ENCODE measurements at regions not wholly inside any gene's neighbourhood (a gene's known extent, or its start where the extent isn't known, plus 50 kb on each side); places are given as distances from the start of the nearest gene placed in this dataset.

DNA sequence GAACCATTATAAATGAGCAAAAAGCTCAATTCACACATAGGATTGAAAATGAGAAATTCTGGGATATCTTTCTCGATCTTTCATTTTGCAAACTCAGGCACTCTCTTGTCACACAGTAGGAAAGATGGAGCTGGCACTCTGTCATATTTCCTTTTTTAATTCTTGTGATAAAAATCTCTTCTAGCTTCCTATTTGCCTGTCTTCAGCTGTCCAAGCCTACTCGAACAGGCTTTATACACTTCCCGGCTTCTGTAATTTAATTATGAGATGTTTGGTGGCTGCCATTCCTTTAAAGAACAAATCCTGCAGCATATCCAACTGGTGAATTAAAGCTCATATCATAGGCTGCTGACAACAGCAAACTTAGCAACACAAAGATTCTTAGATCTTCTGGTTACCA, 1484.3 kb upstream of the PIK3C3 start:
- no peaks in the 10 kb centered on the region for H3K9me3 ChIP-seq (ENCODE audit: control insufficient read depth, low read length)
- no peaks in the 10 kb centered on the region for H3K4me1 ChIP-seq (ENCODE audit: control insufficient read depth, insufficient read depth, low read length)
- no peak overlapping the region for H3K4me3 ChIP-seq (ENCODE audit: low read length)
- DNase-seq (no peak), ATAC-seq (no peak)
- no peak overlapping the region for H3K27ac ChIP-seq (ENCODE audit: low read length)
- 66% methylated on average over 3 of the region's 3 CpGs for WGBS
- intact Hi-C loops (cut with DNase I): no loop called here
- no peaks in the 10 kb centered on the region for H3K27me3 ChIP-seq (ENCODE audit: control insufficient read depth, insufficient read depth)

DNA sequence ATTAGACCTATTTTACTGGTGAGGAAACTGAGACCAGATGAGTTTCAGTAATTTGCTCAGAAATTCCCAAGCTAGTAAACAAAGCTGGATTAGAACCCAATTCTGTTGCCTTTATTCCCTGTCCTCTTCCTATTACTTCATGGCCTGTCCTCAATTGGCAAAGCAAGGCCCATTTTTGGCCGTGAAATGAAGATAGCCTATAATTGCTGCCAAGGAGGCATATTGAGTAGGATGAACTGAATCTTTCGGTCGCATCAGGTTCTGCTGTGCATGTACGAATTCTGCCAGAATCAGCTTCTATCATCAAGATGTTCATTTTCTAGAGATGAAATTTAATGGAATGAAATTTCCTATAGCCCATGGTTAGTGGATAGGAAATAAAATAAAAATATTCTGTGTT, 1485.2 kb upstream of the PIK3C3 start:
- no peaks in the 10 kb centered on the region for H3K4me1 ChIP-seq (ENCODE audit: control insufficient read depth, insufficient read depth, low read length)
- WGBS: 89% methylated on average over 4 of the region's 4 CpGs
- H3K4me3 ChIP-seq (ENCODE audit: low read length): no peak overlapping the region
- H3K9me3 ChIP-seq (ENCODE audit: control insufficient read depth, low read length): no peaks in the 10 kb centered on the region
- intact Hi-C loops (cut with DNase I): no loop called here
- no peak for ATAC-seq
- H3K27ac ChIP-seq (ENCODE audit: low read length): no peak overlapping the region
- no peak for DNase-seq
- no peaks in the 10 kb centered on the region for H3K27me3 ChIP-seq (ENCODE audit: control insufficient read depth, insufficient read depth)

DNA sequence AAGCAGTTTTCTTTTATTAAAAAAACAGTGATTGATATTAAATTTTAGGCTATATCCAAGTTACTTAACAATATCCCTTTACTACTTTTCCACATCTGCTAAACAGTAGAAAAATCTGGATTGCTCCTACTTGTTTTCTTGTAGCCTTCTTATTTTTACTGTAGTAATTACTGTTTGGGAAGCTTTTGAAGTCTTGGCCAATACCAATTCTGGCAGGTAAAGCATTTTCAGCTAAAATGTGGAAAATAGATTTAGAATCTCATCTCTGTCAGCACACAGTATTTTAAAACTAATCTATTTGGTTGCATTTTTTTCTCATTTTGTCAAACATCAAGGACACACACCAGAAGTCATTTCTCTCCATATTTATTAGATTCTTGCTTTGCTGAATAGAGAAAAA, 1485.7 kb upstream of the PIK3C3 start:
- Histone ChIP-seq H3K4me1 (ENCODE audit: control insufficient read depth, insufficient read depth, low read length) (no peaks in the 10 kb centered on the region), H3K9me3 (ENCODE audit: control insufficient read depth, low read length) (no peaks in the 10 kb centered on the region), H3K27ac (ENCODE audit: low read length) (no peak overlapping the region), H3K4me3 (ENCODE audit: low read length) (no peak overlapping the region), H3K27me3 (ENCODE audit: control insufficient read depth, insufficient read depth) (no peaks in the 10 kb centered on the region)
- no peak for DNase-seq
- intact Hi-C loops (cut with DNase I): no loop called here
- no peak for ATAC-seq

DNA sequence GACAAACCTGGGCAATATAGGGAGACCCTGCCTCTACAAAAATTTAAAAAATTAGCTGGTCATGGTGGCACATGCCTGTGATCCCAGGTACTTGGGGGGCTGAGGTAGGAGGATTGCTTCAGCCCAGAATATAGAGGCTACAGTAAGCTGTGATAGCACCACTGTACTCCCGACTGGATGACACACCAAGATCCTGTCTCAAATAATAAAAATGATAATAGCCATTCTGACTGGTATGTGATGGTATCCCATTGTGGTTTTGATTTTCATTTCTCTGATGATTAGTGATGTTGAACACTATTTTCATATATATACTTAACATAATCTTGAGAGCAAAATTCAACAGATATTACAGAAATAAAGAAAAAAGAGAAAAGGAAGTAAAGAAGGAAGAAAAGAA, 1491.0 kb upstream of the PIK3C3 start:
- DNase-seq: no peak
- ATAC-seq: no peak
- Histone ChIP-seq H3K27ac (ENCODE audit: low read length) (no peak overlapping the region), H3K27me3 (ENCODE audit: control insufficient read depth, insufficient read depth) (no peaks in the 10 kb centered on the region), H3K9me3 (ENCODE audit: control insufficient read depth, low read length) (no peaks in the 10 kb centered on the region), H3K4me3 (ENCODE audit: low read length) (no peak overlapping the region), H3K4me1 (ENCODE audit: control insufficient read depth, insufficient read depth, low read length) (no peaks in the 10 kb centered on the region)
- WGBS: 80% methylated on average over 1 of the region's 1 CpG
- intact Hi-C loops (cut with DNase I): no loop called here

DNA sequence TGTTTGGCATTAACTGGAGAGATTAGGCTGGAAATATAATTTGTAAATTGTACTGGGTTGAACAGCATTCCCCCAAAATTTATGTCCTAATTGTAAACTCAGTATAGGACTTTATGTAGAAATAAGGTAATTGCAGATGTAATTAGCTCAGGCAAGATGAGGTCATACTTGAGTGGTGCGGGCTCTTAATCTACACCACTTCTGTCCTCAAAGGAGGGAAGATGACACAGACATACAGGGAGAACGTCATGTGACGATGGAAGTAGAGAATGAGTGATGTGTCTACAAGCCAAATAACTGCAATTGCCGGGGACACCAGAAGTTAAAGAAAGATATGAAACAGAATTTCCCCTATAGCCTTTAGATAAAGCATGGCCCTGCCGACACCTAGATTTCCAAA, 1501.1 kb upstream of the PIK3C3 start:
- no peak for DNase-seq
- no peak overlapping the region for H3K4me3 ChIP-seq (ENCODE audit: low read length)
- H3K27ac ChIP-seq (ENCODE audit: low read length): no peak overlapping the region
- no peaks in the 10 kb centered on the region for H3K27me3 ChIP-seq (ENCODE audit: control insufficient read depth, insufficient read depth)
- ATAC-seq: no peak
- H3K4me1 ChIP-seq (ENCODE audit: control insufficient read depth, insufficient read depth, low read length): no peaks in the 10 kb centered on the region
- H3K9me3 ChIP-seq (ENCODE audit: control insufficient read depth, low read length): no peaks in the 10 kb centered on the region
- 86% methylated on average over 5 of the region's 5 CpGs for WGBS
- intact Hi-C loops (cut with DNase I): no loop called here

DNA sequence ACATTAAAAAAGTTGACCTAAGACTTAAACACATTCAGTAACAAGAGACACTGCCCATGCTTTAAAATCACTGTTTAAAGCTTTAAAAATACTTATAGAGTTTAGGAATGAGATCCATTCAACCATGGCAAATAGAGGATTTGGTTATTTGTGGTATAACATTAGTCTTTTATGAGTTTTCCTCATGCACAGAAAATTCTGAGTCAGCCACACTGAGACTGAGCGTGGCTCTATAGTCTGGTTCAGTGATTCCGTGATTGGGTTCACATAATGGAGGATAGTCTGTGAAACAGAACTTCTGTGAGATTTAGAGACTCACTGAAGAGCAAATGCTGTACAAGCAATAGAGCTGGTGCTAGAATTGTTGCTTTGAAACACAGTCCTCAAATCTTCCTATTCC, 1502.4 kb upstream of the PIK3C3 start:
- WGBS: 88% methylated on average over 2 of the region's 2 CpGs
- Histone ChIP-seq H3K27me3 (ENCODE audit: control insufficient read depth, insufficient read depth) (no peaks in the 10 kb centered on the region), H3K9me3 (ENCODE audit: control insufficient read depth, low read length) (no peaks in the 10 kb centered on the region), H3K27ac (ENCODE audit: low read length) (no peak overlapping the region), H3K4me1 (ENCODE audit: control insufficient read depth, insufficient read depth, low read length) (no peaks in the 10 kb centered on the region), H3K4me3 (ENCODE audit: low read length) (no peak overlapping the region)
- ATAC-seq: no peak
- intact Hi-C loops (cut with DNase I): no loop called here
- no peak for DNase-seq

DNA sequence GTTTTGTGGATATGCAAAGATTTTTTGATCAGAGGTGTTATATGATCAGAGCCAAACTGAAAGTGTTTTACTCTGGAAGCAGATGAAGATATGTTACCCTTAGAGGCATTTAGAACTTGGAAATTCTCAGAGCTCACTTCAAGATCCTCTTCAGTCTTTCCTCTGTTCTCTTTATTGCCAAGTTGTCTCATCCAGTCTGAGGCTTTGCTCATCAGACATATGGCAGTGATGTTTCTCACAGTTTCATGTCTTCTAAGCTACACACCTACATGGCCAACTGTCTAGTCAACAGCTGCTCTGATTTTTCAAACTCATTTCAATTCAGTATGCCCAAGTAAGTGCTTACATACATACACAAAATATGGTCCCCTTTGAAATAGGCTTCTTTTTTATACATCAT, 1504.3 kb upstream of the PIK3C3 start:
- H3K27ac ChIP-seq (ENCODE audit: low read length): no peak overlapping the region
- DNase-seq (no peak), ATAC-seq (no peak)
- no peaks in the 10 kb centered on the region for H3K4me1 ChIP-seq (ENCODE audit: control insufficient read depth, insufficient read depth, low read length)
- H3K4me3 ChIP-seq (ENCODE audit: low read length): no peak overlapping the region
- no peaks in the 10 kb centered on the region for H3K27me3 ChIP-seq (ENCODE audit: control insufficient read depth, insufficient read depth)
- intact Hi-C loops (cut with DNase I): no loop called here
- no peaks in the 10 kb centered on the region for H3K9me3 ChIP-seq (ENCODE audit: control insufficient read depth, low read length)

DNA sequence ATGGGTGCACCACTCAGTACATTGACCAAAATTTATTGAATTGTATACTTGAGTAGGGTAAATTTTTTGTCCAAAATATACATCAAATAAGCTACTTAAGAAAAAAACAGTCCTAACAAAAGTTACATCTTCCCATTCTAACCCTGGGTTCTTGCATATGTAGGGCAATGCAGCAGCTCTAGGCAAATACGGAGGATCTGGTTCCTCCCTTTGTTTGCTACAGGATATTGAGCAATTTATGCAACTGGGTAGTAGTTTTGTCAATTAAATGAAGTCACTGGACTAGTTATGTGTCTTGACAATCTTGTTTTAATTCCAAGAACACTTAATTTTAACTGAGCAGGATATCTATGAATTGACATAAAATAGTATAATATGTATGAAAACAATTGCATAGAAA, 1507.2 kb upstream of the PIK3C3 start:
- H3K9me3 ChIP-seq (ENCODE audit: control insufficient read depth, low read length): no peaks in the 10 kb centered on the region
- WGBS: 73% methylated on average over 1 of the region's 1 CpG
- intact Hi-C loops (cut with DNase I): no loop called here

DNA sequence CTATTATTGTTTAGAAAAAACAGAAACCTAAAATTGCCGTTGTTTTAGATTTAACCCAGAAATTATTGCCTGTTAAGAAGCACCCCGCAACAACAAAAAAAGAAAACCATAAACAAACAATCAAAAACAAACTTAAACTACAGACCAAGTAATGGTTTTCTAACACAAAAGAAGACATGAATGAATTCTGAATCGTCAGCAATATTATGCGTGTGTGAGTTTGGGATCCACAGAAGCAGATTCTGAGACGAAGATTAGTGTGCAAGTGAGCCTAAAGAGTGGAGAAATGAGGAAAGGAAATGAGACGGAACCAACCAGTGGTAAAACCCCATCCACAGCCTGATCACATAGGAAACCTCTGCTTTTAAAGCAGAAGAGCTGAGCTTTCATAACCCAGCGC, 1514.9 kb upstream of the PIK3C3 start:
- WGBS: 90% methylated on average over 7 of the region's 7 CpGs
- Histone ChIP-seq H3K4me1 (ENCODE audit: control insufficient read depth, insufficient read depth, low read length) (no peaks in the 10 kb centered on the region), H3K27ac (ENCODE audit: low read length) (no peak overlapping the region), H3K27me3 (ENCODE audit: control insufficient read depth, insufficient read depth) (no peaks in the 10 kb centered on the region), H3K4me3 (ENCODE audit: low read length) (no peak overlapping the region), H3K9me3 (ENCODE audit: control insufficient read depth, low read length) (no peaks in the 10 kb centered on the region)
- ATAC-seq (no peak), DNase-seq (no peak)
- intact Hi-C loops (cut with DNase I): no loop called here

More for the DNA sequence above, 1507.2 kb upstream of the PIK3C3 start:
- Histone ChIP-seq H3K4me1 (ENCODE audit: control insufficient read depth, insufficient read depth, low read length) (no peaks in the 10 kb centered on the region), H3K4me3 (ENCODE audit: low read length) (no peak overlapping the region), H3K27me3 (ENCODE audit: control insufficient read depth, insufficient read depth) (no peaks in the 10 kb centered on the region), H3K27ac (ENCODE audit: low read length) (no peak overlapping the region)
- no peak for DNase-seq
- ATAC-seq: no peak

DNA sequence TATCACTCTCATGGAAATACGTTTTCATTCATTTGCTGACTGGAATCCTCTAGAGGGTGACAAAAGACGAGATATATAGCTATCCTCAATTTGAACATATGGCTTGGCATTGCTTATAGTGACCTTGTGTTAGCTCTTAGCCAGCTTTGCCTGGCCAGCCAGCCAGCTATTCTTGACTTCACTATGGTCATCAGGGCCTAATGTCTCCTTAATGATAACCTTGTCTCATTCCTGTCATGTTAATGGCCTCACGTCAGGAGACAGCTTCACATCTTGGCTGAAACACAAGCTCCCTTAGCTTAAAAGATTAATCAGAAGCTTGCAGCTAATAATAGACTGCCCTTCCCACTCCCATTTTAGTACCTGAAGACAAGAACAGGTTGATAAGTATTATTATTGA, 1517.5 kb upstream of the PIK3C3 start:
- peak; percentile 83 to 84 for ATAC-seq
- H3K27ac ChIP-seq (ENCODE audit: low read length): no peak overlapping the region
- intact Hi-C loops (cut with DNase I): no loop called here
- H3K4me1 ChIP-seq (ENCODE audit: control insufficient read depth, insufficient read depth, low read length): no peaks in the 10 kb centered on the region
- DNase-seq: peak in 2 of 3 donors; percentile 35 to 51
- no peak overlapping the region for H3K4me3 ChIP-seq (ENCODE audit: low read length)
- no peaks in the 10 kb centered on the region for H3K9me3 ChIP-seq (ENCODE audit: control insufficient read depth, low read length)
- no peaks in the 10 kb centered on the region for H3K27me3 ChIP-seq (ENCODE audit: control insufficient read depth, insufficient read depth)
- WGBS: 28% methylated on average over 3 of the region's 3 CpGs

DNA sequence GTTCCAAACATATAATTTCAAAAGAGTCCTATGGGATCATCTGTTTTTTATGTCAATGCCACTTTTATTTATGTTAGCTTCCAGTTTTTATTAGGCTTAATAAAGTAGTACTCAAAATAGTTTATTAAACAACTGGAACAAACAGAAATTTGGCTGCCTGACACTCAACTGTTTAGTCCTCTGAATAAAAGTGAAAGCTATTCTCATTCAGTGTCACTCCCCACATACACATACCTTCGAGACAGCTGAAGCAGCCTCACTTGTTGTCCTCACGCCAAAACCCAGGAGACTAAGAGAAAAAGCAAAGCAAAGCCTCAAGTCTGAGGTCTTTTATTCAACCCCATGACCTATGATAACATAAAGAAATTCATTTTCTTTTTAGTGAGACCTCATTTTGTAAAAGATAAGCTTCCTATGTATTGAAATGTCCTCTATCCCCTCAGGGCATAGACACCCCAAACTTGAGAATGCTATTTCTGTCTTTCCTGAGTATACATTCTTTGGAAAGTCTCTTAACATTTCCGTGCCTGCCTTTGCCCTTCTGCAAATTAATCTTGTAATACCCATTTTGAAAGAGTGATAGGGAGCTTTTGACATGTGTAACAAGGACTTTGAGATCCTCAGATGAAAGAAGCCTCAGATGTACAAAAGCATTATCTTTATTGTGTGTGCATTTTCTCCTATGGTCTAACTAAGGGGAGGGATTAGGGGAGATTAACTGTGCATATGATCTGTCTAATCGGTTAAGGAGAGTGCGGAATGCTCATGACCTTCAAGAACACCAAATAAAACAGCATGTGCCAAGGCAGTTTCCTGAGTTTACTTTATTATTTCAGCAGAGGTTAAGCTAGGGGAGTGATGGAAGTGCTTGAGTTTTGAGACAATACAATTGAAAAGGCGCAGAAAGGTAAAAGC, 1523.7 kb upstream of the PIK3C3 start:
- no peak overlapping the region for H3K4me3 ChIP-seq (ENCODE audit: low read length)
- WGBS: 47% methylated on average over 6 of the region's 6 CpGs
- H3K27me3 ChIP-seq (ENCODE audit: control insufficient read depth, insufficient read depth): no peaks in the 10 kb centered on the region
- no peaks in the 10 kb centered on the region for H3K4me1 ChIP-seq (ENCODE audit: control insufficient read depth, insufficient read depth, low read length)
- no peak for ATAC-seq
- no peak for DNase-seq
- H3K9me3 ChIP-seq (ENCODE audit: control insufficient read depth, low read length): no peaks in the 10 kb centered on the region
- no peak overlapping the region for H3K27ac ChIP-seq (ENCODE audit: low read length)
- intact Hi-C loops (cut with DNase I): no loop called here

DNA sequence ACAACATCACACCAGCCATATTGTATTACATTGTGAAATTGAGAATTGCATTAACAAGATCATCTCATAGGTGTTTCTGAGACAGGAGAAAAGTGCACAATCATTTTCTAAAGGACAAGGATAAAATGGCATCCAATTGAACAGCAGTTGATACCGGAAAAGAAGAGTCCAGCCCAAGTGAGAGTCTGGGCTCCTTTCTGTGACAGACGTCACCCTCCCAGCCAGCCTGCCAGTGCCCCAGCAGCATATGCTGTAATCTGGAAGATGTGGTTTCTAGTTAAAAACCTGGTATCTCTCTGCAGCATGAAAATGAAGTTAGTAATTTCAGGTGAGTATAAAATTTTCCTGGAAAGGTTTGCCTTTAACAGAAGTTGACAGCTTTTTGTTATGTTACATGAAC, 1531.7 kb upstream of the PIK3C3 start:
- Histone ChIP-seq H3K4me1 (ENCODE audit: control insufficient read depth, insufficient read depth, low read length) (no peaks in the 10 kb centered on the region), H3K4me3 (ENCODE audit: low read length) (no peak overlapping the region), H3K27me3 (ENCODE audit: control insufficient read depth, insufficient read depth) (no peaks in the 10 kb centered on the region), H3K9me3 (ENCODE audit: control insufficient read depth, low read length) (no peaks in the 10 kb centered on the region), H3K27ac (ENCODE audit: low read length) (no peak overlapping the region)
- intact Hi-C loops (cut with DNase I): no loop called here
- ATAC-seq (no peak), DNase-seq (no peak)
- 65% methylated on average over 2 of the region's 2 CpGs for WGBS
